NT2/D1 (cell line): ENCODE measurements at regions not wholly inside any gene's neighbourhood (a gene's known extent, or its start where the extent isn't known, plus 50 kb on each side); places are given as distances from the start of the nearest gene placed in this dataset.

ENCODE experiments used
- SUZ12 ChIP-seq: IDR thresholded peaks from 2 replicates; pipeline ENCODE4 v1.6.1; 2011; ENCODE audit not compliant: insufficient read length, insufficient read depth; ENCODE audit errors: extremely low read depth
- YY1 ChIP-seq: IDR thresholded peaks from 2 replicates; pipeline ENCODE4 v1.6.1; 2011; ENCODE audit not compliant: insufficient read length, insufficient read depth
- ZNF274 ChIP-seq: IDR thresholded peaks from 2 replicates; pipeline ENCODE4 v1.6.1; 2011; ENCODE audit warnings: mild to moderate bottlenecking, low read depth, low read length

GRCh38 chr2:103285354-103285753 is 523.5 kb downstream of the TMEM182 start:
- TF ChIP-seq SUZ12 (no peak), ZNF274 (no peak), YY1 (no peak)
